Pons (tissue), 1 donor: ENCODE measurements at regions not wholly inside any gene's neighbourhood (a gene's known extent, or its start where the extent isn't known, plus 50 kb on each side); places are given as distances from the start of the nearest gene placed in this dataset.

Experiments
- DNase-seq: peaks from one replicate; pipeline ENCODE4 v3.0.0-alpha.2; 2016; ENCODE audit warnings: low spot score

GRCh38 chr4:181168011-181168805 lies 1075.0 kb upstream of the TENM3 start:
- no peak for DNase-seq

- no peak for DNase-seq
Measured at GRCh38 chr4:181173046-181173445, 1070.2 kb upstream of the TENM3 start.

DNA sequence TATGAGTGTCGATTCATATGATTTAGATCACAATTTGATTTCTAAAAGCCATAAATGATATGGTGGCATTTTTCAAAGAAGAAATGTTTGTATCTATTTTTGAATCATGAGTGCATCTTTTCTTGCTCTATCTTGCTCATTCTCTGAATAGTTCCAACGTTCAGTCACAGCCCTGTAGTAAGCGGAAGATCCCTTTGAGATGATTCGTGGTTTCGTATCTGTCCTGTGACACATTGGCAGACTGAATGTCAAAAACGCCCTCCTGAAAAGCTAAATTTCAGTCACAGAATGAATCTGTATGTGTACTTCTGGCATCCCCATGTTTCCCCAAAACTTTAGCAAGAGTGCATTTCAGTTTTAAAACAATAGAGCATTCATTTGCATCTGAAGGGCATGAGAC lies 1066.9 kb upstream of the TENM3 start:
- no peak for DNase-seq

GRCh38 chr4:181181331-181181730 lies 1061.9 kb upstream of the TENM3 start:
- DNase-seq = no peak

GRCh38 chr4:181189751-181190150 lies 1053.5 kb upstream of the TENM3 start:
- DNase-seq = no peak

- DNase-seq = no peak
Measured at GRCh38 chr4:181193131-181193930, 1049.9 kb upstream of the TENM3 start.

- no peak for DNase-seq
Measured at GRCh38 chr4:181194096-181194495, 1049.1 kb upstream of the TENM3 start.

GRCh38 chr4:181200076-181200475 lies 1043.1 kb upstream of the TENM3 start:
- DNase-seq = no peak

DNA sequence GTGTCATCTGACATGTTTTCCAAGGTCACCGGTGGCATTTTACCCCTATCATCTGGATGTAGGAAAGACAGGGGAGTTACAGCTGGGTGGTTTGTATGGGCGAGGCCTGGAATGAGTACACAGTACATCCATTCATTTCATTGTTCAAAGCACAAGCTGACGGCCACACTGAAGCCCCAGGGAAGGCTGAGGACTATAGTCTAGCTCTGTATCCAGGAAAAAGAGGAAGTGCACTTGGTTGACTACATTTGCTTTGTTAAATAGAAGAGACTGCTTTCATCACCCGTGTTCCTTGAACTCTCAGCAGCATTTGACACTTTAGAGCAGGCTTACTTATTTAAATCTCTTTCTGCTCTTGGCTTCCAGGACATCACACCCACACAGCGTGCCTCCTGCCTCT lies 1041.0 kb upstream of the TENM3 start:
- DNase-seq = peak; percentile 45

DNA sequence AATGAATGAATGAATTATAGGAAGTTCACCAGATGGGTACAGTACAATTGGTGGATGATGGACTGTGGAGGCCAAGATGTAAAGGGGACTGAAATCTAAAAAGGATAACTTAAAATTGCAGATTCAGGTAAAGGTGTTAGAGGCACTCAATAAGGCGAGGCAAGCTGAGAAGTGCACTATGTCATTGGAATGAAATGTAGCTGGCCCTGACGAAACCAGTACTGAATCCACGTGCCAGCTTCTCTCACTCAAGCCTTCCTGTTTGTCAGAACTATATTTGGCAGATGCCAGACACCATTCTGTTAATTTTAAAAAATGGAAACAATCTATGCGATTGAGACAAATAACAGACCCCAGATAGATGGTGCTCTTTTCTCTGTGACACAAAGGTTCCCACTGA lies 1039.1 kb upstream of the TENM3 start:
- DNase-seq = no peak

DNA sequence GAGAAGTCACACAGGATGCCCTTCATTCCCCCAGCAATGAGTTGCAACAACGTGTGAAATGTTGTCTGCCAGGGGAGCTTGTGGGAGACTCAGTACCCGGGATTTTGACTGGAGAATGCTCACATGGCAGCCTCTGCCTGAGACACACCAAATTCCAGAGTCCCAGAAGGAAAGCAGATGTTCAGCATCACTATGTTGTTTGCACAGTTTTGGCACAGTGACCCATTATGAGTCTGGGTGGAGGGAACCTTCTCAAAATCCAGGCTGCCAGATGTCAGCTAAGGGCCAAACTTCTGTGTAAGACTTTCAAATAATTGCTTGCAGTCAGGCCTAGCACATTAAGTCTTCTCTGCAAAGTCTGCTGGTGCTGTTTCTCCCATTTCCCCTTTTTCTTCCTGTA lies 1029.7 kb upstream of the TENM3 start:
- DNase-seq = no peak

- DNase-seq = no peak
Measured at GRCh38 chr4:181216501-181216900, 1026.7 kb upstream of the TENM3 start.

- DNase-seq = no peak
Measured at GRCh38 chr4:181219783-181220416, 1023.3 kb upstream of the TENM3 start.

- DNase-seq = no peak
Measured at GRCh38 chr4:181224852-181225251, 1018.4 kb upstream of the TENM3 start.

- DNase-seq = peak; percentile 28
Measured at GRCh38 chr4:181225616-181226261, 1017.5 kb upstream of the TENM3 start.

- DNase-seq = no peak
Measured at GRCh38 chr4:181234951-181235680, 1008.1 kb upstream of the TENM3 start.

GRCh38 chr4:181245326-181245725 lies 997.9 kb upstream of the TENM3 start:
- no peak for DNase-seq

DNA sequence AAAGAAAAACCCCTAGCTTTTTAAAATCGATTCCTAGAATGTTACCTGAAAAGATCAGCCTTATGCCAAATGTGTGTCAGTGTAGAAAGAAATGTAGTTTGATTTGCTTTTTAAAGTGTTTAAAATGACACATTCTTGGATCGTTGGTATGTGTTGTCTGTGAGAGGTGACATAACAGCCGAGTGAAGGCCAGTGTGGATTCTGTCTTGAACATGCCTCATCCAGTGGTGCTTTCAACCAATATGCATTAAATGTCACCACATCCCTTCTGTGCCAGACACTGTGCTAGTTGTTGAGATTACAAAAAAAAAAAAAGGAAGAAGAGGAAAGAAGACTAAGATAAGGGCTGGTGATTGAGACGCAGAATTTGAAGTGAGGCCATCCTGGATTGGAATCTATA lies 994.2 kb upstream of the TENM3 start:
- DNase-seq = no peak

DNA sequence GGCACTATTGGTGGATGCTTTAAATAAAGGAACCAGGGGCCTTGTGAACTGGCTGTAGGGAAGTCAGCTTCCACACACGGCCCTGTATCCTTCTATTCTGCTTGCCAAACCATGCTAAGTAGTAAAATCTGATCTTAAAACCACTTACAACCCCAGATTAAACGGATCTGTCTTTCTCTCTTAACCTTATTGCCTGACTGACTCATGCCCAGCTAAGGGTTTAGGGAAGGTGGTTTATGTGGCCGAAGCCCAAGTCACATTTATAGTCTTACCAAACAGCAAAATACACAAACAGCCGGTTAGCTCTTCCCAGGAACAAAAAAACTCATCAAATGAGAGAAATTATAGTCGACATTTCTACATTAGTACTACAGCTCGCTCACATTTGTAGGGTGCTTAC lies 988.4 kb upstream of the TENM3 start:
- no peak for DNase-seq

- DNase-seq = peak; percentile 5
Measured at GRCh38 chr4:181258569-181258968, 984.6 kb upstream of the TENM3 start.

- DNase-seq = no peak
Measured at GRCh38 chr4:181259081-181259709, 984.0 kb upstream of the TENM3 start.
